A204.1 (cell line): ENCODE measurements at regions not wholly inside any gene's neighbourhood (a gene's known extent, or its start where the extent isn't known, plus 50 kb on each side); places are given as distances from the start of the nearest gene placed in this dataset.
"Not testable (repeated sequence)": the region's sequence is repeated elsewhere in the genome, so short reads cannot be mapped to it uniquely, and the experiment has no call there.

Experiments
- FAIRE-seq: peaks from 2 replicates; lab custom pipeline; 2012; peaks lifted over from hg19 to GRCh38; lab: Jason Lieb, UNC

DNA sequence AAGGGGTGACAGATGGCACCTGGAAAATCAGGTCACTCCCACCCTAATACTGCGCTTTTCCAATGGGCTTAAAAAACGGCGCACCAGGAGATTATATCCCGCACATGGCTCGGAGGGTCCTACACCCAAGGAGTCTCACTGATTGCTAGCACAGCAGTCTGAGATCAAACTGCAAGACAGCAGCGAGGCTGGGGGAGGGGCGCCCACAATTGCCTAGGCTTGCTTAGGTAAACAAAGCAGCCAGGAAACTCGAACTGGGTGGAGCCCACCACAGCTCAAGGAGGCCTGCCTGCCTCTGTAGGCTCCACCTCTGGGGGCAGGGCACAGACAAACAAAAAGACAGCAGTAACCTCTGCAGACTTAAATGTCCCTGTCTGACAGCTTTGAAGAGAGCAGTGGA lies 205.7 kb upstream of the HTR1E start:
- not testable (repeated sequence) for FAIRE-seq

DNA sequence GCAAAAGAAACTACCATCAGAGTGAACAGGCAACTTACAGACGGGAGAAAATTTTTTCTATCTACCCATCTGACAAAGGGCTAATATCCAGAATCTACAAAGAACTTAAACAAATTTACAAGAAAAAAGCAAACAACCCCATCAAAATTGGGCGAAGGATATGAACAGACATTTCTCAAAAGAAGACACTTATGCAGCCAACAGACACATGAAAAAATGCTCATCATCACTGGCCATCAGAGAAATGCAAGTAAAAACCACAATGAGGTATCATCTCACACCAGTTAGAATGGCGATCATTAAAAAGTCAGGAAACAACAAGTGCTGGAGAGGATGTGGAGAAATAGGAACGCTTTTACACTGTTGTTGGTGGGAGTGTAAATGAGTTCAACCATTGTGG lies 206.6 kb upstream of the HTR1E start:
- FAIRE-seq, result not testable (repeated sequence)

DNA sequence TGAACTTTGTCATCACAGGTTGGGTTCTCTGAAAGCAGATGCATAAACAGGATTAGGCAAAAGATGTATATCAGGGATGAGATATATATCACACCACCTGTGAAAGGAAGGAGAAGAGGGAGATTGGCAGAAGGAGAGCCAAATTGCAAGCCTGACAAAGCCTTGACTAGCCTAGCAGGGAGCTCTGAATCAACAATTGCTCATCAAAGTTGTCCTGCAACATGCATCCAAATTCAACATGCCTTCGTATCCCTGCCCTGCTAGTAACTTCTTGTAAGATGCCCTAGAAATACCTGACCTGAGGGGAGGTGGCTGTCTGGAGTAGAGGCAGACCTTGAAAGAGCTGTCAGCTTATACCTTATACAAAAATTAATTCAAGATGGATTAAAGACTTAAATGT lies 207.1 kb upstream of the HTR1E start:
- no peak for FAIRE-seq

DNA sequence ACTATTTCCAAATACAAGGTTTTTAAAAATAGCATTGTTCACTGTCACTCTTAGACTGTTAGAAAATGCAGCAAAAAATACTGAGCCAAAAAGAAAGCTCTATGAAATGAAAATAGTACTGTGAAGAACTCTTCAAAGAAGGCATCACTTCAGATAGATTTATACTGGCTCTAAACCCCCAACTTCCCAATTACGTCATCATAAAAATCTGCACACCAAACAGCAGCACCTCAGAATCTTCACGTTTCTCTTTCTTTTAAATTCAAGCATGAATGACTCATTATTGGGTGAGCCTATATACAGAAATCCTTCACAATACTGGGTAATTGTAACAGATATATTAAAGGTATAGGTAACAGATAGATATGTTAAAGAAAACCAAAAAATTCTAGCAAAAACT lies 208.4 kb upstream of the HTR1E start:
- FAIRE-seq, result no peak

DNA sequence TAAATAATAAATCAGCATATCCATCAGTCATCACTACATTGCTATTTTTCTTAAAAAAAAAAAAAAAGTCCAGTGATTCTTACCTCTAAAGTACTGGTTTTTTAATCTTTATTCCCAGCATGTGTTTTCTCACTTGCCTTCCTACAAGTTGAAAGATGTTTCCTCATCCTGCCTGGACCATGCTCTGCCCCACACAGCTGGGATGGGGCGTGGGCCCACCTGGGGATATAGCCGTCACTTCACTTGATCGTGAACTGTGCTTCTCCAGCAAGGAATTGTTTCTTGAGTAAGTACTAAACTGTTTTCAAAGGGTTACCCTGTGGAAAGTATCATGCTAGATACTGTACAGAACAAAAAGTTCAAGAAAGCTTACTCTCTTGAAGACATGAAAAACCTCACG lies 212.6 kb upstream of the HTR1E start:
- FAIRE-seq, result no peak

DNA sequence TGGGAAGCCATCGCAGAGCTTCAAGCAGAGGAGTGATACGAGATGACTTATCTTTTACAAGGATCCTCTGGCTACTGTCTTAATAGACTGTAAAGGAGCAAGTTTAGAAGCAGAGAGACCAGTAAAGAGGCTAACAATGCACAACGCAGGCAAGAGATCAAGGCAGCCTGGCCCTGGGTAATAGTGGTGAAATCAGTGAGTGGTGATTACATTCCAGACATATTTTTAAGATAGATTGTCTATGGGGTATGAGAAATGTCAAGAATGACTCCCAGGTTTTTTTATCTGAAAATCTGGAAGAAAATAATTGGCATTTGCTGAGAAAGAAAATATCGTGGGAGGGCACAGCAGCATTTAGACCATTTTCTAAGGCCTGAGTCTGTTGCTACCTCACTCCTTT lies 213.6 kb upstream of the HTR1E start:
- FAIRE-seq, result no peak

DNA sequence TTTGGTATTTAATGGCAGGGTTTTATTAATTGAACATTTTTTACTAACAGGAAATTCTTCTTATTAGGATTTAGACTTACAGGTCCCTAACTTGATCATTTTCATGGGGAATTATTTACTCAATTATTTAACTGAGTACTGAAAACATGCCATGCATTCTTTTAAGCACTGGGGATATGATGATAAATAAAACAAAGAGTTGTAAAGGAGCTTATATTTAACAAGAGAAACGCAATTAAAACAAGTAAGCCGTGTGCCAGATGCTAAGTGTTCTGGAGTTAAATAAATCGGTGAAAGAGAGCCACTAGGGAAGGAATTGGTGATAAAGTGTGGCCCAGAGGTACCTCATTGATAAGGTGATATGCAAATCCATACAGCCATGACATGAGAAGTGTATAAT lies 214.2 kb upstream of the HTR1E start:
- no peak for FAIRE-seq

DNA sequence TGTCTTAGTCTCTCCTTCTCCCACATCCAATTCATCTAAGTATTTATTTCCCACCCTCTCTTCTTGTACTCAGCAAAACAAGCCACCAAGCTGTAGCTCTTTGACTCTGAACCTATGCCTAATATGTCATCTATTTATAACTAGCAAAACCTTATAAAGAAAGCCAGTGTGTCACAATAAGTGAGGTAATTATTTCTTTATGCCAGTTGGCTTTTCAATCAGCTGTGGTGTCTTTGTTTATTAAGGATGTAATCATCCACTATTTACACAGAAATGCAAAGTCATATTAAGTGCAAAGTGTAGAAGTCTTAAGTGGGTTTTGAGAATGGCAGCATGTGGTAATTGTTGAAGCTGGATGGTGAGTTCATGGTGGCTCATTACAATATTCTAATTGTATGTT lies 215.2 kb upstream of the HTR1E start:
- no peak for FAIRE-seq

DNA sequence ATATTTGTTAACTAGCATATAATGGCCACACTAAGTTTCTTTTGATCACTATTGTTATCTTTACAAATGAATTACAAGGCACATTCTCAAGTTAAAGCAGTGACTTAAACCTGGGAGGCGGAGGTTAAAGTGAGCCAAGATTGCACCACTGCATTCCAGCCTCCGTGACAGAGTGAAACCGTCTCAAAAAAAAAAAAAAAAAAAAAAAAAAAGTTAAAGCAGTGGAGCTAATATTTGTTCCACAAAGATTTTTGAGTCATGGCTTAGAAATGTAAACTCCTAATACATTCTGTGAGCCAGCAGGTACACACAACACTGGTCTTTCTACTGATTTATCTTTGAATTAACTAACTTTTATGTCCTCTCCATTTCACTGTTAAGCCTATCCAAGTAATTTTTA lies 221.7 kb upstream of the HTR1E start:
- no peak for FAIRE-seq

DNA sequence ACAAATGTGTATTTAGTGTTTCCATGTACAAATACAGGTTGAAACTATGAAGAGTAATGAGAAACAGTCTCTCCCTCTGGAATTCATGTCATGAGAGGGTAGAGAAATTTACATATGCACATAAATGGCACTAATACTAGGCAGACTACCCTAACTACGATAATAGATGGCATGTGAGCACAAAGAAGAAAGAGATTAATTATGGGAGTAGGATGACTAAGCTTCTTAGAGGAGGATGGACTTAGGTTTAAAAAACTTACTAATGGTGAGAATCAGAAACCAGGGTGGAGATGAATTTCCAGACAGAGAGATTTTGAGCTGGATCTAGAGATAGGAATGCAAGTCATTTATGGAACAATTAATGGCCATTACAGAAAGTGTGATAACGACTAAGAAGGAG lies 225.3 kb upstream of the HTR1E start:
- FAIRE-seq, result no peak

DNA sequence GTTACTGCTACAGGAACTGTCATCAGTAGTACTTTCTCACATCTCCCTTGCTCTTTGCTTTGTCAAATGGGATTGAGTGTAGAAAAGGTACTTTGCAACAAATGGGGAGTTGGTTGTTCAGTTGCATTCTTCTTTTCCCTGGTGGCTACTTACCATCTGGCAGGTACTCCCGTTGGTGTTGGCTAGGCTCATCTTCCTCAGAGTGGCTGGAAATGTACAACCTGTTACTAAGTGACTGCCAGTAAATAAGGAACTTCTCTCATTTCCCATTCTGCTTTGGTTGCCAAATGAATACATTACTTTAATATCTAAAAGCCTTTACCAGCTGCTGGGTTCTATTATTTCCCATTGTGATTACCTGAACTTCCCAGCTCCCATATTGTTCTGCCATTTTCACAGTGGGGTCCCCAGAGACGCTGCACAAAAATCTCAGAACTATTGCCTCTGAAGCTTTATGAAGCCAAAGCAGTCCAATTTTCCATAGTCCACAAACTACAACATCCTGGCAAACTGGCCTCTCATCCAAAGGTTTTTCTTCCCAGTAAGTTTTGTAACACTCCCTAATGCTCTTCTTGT lies 229.7 kb upstream of the HTR1E start:
- FAIRE-seq, result no peak

DNA sequence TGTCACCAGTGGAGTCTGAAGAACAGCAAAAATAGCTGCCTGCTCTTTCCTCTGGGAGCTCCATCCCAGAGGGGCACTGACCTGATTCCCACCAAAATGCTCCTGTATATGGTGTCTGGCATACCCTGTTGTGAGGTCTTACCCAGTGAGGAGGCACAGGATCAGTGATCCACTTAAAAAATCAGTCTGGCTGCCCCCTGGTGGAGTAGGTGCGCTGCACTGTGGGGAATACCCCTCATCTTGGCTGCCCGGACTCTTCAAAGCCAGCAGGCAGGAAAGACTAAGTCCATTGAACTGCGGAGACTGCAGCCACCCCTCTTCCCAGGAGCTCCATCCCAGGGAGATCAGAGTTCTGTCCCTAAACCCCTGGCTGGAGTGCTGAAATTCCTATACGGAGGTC lies 230.9 kb upstream of the HTR1E start:
- FAIRE-seq, result no peak

DNA sequence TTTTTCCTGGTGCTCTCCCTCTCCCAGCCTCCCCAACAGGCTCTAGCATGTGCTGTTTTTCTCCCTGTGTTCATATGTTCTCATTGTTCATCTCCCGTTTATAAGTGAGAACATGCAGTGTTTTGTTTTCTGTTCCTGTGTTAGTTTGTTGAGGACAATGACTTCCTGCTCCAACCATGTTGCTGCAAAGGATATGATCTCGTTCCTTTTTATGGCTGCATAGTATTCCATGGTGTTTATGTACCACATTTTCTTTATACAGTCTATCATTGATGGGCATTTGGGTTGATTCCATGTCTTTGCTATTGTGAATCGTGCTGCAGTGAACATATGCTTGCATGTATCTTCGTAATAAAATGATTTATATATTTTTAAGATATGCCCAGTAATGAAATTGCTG lies 236.1 kb upstream of the HTR1E start:
- not testable (repeated sequence) for FAIRE-seq

DNA sequence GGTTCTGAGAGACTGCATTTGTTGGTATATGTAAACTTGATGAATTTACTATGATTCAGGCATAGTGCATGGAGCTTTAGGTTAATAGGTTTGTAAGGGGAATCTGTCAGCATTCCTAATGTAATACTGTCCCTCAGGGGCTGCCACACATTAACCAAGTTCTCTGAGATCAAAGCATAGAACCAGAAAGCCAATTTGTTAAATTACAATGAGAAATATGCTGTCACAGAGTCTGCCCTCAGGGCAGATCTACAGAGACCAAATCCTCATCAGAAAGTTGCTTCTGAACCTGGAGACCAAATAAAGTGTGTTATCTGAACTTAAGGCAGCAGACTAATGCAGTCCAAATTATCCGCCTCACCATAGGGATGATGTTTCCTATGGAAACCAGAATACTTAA lies 250.8 kb upstream of the HTR1E start:
- no peak for FAIRE-seq

DNA sequence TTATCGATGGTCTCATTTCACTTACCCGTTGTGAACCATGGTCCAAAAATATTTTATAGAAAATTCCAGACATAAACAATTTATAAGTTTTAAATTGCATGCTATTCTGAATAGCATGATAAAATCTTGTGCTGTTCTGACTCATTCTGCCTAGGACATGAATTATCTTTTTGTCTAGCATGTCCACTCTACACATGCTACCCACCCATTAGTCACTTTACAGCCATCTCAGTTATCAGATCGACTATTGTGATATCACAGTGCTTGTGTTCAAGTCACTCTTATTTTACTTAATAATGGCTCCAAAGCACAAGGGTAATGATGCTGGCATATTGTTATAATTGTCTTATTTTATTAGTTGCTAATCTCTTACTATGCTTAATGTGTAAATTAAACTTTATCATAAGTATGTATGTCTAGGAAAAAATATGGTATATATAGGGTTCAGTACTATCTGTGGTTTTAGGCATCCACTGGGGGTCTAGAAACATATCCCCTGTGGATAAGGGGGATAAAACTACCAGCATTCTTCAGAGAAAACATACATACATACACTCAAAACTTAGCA lies 252.0 kb upstream of the HTR1E start:
- no peak for FAIRE-seq

DNA sequence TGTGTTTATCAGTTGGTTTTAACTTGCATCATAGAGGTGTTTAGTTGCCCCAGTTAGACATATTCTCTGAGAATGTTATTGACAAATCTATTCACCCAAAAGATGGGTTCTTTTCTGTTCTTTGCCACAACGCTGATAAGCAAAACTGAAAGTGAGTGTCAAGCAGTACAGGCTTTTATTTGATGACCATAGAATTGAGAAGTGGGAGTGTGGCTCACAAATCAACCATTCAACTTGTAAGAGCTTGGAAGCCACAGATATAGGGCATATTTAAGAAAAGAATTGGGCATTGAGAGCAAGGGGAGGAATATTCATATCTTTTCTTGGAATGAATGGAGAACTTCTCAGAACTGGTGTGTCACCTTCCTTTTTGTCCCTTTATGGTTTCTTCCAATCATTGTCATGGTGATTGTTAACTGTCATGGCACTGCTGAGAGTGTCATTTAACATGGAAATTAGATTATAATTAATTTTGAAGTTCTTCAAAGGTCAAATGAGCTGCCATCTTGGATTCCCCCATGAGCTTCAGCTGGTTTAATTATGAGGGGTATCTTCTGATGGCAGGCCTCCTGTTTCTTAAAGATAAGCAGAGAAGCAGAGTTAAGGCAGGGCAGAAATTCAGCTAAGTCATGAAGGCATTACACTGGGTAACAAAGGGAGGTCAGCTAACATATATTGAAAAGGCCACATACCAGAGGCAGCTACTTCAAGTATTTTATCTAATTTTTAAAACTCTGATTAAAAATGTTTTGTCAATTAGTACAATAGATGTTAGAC lies 254.0 kb upstream of the HTR1E start:
- no peak for FAIRE-seq

DNA sequence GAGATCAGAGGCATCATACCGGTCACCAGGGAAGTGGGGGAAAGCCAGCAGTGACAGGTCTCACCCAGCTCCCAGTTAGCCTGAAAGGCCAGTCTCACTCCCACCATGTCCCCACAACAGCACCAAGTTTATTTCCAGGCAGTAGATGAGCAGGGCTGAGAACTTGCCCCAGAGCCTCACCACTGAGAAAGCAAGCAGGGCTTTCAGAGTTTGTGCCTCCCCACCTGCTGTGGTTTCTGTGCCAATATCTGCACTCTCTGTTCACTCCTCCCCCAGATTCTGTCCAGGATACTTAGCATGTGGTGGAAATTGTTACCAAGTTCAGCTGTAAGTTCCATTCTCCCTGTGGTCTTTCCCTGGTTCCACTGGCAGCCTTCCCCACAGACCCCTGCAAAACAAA lies 255.0 kb upstream of the HTR1E start:
- no peak for FAIRE-seq

DNA sequence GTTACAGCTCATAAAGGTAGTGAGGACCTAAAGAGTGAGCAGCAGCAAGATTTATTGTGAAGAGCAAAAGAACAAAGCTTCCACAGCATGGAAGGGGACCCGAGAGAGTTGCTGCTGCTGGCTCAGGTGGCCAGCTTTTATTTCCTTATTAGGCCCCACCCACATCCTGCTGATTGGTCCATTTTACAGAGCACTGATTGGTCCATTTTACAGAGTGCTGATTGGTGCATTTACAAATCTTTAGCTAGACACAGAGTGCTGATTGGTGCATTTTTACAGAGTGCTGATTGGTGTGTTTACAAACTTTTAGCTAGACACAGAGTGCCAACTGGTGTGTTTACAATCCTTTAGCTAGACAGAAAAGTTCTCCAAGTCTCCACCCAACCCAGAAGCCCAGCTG lies 256.2 kb upstream of the HTR1E start:
- not testable (repeated sequence) for FAIRE-seq

DNA sequence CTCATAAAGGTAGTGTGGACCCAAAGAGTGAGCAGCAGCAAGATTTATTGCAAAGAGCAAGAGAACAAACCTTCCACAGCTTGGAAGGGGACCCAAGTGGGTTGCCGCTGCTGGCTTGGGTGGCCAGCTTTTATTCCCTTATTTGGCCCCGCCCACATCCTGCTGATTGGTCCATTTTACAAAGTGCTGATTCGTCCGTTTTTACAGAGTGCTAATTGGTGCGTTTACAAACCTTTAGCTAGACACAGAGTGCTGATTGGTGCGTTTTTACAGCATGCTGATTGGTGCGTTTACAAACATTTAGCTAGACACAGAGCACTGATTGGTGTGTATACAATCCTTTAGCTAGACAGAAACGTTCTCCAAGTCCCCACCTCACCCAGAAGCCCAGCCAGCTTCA lies 265.2 kb upstream of the HTR1E start:
- not testable (repeated sequence) for FAIRE-seq

DNA sequence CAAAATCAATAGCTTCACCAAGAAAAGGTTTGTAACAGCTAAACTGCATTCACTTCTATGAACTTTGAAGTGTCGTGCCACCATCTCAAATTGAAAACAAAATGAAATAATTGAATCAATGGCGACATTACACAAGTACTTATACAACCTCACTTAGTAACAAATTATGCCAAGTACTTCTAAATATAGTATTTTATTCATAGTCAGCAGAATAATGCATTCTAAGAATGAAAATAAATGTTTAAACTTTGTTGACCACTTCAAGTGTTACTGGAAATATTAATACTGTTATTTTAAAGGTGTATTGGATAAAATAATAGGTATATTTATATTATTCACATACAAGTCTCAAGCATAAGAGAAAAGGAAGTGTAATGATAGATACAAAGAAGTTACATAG lies 280.1 kb upstream of the HTR1E start:
- FAIRE-seq, result no peak

DNA sequence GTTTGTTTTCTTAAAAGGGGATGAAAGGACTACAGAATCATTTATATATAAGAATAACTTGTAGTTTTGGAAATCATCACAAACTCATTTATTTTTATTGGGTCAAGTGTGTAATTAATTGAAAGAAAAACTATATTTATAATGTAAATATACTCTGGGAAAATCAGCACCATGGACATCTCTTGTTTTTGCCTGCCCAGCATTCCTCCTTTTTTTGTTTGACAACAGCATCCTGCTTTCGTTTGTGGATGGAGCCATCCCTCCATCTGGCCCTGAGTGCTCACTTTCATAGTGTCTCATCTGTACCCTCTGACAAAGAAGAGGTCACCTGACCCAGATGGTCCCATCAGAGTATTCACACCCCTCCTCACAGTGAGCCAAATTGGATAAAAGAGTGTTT lies 308.2 kb upstream of the HTR1E start:
- no peak for FAIRE-seq

DNA sequence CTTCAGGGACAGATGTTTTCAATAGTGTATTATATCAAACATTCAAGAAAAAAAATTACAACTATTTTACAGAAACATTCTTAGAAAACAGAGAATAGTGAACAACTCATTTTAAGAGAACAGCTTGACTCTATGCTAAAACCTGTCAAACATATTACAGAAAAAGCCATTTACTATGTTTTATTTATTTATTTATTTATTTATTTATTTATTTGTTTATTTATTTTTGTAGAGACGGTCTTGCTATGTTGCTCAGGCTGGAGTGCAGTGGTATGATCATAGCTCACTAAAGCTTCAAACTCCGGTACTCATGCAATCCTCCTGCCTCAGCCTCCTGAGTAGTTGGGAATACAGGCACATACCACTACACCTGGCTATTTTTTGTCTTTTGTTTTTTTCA lies 317.9 kb upstream of the HTR1E start:
- FAIRE-seq, result no peak

DNA sequence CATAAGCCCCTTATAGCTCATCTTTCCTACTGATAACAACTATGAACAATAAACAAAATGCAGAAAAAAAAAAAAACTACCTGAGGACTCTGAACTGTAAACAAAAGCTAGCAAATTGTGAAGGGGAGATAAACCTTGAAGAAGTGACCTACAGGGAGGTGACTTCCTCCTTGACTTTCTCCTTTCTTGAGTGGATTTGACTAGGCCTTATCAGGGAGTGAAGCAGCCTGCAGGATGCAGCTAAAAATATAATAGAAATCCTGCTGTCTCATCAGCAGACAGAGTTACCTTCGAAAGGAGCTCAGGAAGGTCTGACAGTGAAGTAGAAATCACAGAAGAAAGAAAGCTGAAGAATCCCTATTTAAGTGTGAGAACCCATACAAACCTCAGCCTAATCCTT lies 322.0 kb upstream of the HTR1E start:
- no peak for FAIRE-seq
